Ecto neural progenitor cell (in vitro differentiated cells): ENCODE measurements at regions not wholly inside any gene's neighbourhood (a gene's known extent, or its start where the extent isn't known, plus 50 kb on each side); places are given as distances from the start of the nearest gene placed in this dataset.

Experiments
- DNase-seq: peaks from one replicate; pipeline ENCODE4 v3.0.0-alpha.2; 2018; ENCODE audit warnings: low spot score

- DNase-seq = no peak
Observed at GRCh38 chr4:53776141-53776540, 184.9 kb upstream of the LNX1 start.

GRCh38 chr4:53775381-53775780 is 184.1 kb upstream of the LNX1 start:
- no peak for DNase-seq

GRCh38 chr4:53771326-53771725 is 180.0 kb upstream of the LNX1 start:
- no peak for DNase-seq

GRCh38 chr4:53767482-53767881 is 176.2 kb upstream of the LNX1 start:
- no peak for DNase-seq

GRCh38 chr4:53764761-53765490 is 173.6 kb upstream of the LNX1 start:
- no peak for DNase-seq

GRCh38 chr4:53763813-53764597 is 172.7 kb upstream of the LNX1 start:
- no peak for DNase-seq

- no peak for DNase-seq
Observed at GRCh38 chr4:53755656-53756055, 164.4 kb upstream of the LNX1 start.

- no peak for DNase-seq
Observed at GRCh38 chr4:53752124-53752523, 160.8 kb upstream of the LNX1 start.

- DNase-seq = no peak
Observed at GRCh38 chr4:53748328-53748772, 157.1 kb upstream of the LNX1 start.

- DNase-seq = no peak
Observed at GRCh38 chr4:53747401-53747800, 156.1 kb upstream of the LNX1 start.

- DNase-seq = no peak
Observed at GRCh38 chr4:53744446-53745160, 153.3 kb upstream of the LNX1 start.

- no peak for DNase-seq
Observed at GRCh38 chr4:53734584-53735353, 143.5 kb upstream of the LNX1 start.

GRCh38 chr4:53734182-53734581 is 142.9 kb upstream of the LNX1 start:
- DNase-seq = no peak

- DNase-seq = no peak
Observed at GRCh38 chr4:53732661-53733060, 141.4 kb upstream of the LNX1 start.

- no peak for DNase-seq
Observed at GRCh38 chr4:53730031-53730805, 138.9 kb upstream of the LNX1 start.

GRCh38 chr4:53722110-53722509 is 130.8 kb upstream of the LNX1 start:
- DNase-seq = no peak

GRCh38 chr4:53721263-53721662 is 130.0 kb upstream of the LNX1 start:
- DNase-seq = no peak

- DNase-seq = no peak
Observed at GRCh38 chr4:53720776-53721175, 129.5 kb upstream of the LNX1 start.

- no peak for DNase-seq
Observed at GRCh38 chr4:53717064-53717549, 125.8 kb upstream of the LNX1 start.

- no peak for DNase-seq
Observed at GRCh38 chr4:53716471-53717063, 125.3 kb upstream of the LNX1 start.

GRCh38 chr4:53716011-53716410 is 124.7 kb upstream of the LNX1 start:
- DNase-seq = no peak
